ENCODE measurements at regions not wholly inside any gene's neighbourhood (a gene's known extent, or its start where the extent isn't known, plus 50 kb on each side); places are given as distances from the start of the nearest gene placed in this dataset.

DNA sequence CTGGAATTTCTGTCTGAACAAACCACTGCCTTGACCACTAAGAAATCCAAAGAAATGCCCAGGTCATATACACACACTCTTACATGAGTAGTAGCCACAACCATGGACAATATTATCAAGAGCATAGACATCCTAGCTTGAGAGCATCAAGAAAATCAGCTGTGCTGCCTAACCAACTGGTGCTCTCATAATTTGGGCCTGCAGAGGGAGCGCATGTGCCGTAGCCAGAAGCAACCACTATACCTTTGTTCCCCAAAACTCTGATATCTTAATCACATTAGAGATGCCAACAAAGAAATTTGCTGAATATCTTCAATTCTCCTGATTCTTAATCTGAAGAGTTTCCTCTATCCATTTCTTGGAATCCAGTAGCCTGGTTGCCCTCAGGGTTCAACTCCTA is 163.6 kb downstream of the ZNF674 start:
- Histone ChIP-seq H3K27ac (replicated peaks) (no peak overlapping the region), H3K4me3 (replicated peaks; ENCODE audit: insufficient read depth, low read length) (no peak overlapping the region), H3K27me3 (ENCODE audit: insufficient read depth, poor library complexity, severe bottlenecking) (no peaks in the 10 kb centered on the region)
- peak in 1 of 2 experiments; percentile 47 for DNase-seq (ENCODE audit: low read depth in 1 of 2, low spot score in 1 of 2)
- TF ChIP-seq GABPA (IDR thresholded peaks at IDR 0.05; ENCODE audit: low read depth) (no peak), SPI1 (IDR thresholded peaks at IDR 0.05; ENCODE audit: borderline replicate concordance, low read depth) (no peak), POLR2AphosphoS5 (IDR thresholded peaks at IDR 0.05; ENCODE audit: low read depth) (no peak)
- TF ChIP-seq, protein P1, sequence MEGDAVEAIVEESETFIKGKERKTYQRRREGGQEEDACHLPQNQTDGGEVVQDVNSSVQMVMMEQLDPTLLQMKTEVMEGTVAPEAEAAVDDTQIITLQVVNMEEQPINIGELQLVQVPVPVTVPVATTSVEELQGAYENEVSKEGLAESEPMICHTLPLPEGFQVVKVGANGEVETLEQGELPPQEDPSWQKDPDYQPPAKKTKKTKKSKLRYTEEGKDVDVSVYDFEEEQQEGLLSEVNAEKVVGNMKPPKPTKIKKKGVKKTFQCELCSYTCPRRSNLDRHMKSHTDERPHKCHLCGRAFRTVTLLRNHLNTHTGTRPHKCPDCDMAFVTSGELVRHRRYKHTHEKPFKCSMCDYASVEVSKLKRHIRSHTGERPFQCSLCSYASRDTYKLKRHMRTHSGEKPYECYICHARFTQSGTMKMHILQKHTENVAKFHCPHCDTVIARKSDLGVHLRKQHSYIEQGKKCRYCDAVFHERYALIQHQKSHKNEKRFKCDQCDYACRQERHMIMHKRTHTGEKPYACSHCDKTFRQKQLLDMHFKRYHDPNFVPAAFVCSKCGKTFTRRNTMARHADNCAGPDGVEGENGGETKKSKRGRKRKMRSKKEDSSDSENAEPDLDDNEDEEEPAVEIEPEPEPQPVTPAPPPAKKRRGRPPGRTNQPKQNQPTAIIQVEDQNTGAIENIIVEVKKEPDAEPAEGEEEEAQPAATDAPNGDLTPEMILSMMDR (IDR thresholded peaks at IDR 0.05; ENCODE audit: insufficient read depth, low read length), result peak; percentile 44
- TF ChIP-seq, protein P2, sequence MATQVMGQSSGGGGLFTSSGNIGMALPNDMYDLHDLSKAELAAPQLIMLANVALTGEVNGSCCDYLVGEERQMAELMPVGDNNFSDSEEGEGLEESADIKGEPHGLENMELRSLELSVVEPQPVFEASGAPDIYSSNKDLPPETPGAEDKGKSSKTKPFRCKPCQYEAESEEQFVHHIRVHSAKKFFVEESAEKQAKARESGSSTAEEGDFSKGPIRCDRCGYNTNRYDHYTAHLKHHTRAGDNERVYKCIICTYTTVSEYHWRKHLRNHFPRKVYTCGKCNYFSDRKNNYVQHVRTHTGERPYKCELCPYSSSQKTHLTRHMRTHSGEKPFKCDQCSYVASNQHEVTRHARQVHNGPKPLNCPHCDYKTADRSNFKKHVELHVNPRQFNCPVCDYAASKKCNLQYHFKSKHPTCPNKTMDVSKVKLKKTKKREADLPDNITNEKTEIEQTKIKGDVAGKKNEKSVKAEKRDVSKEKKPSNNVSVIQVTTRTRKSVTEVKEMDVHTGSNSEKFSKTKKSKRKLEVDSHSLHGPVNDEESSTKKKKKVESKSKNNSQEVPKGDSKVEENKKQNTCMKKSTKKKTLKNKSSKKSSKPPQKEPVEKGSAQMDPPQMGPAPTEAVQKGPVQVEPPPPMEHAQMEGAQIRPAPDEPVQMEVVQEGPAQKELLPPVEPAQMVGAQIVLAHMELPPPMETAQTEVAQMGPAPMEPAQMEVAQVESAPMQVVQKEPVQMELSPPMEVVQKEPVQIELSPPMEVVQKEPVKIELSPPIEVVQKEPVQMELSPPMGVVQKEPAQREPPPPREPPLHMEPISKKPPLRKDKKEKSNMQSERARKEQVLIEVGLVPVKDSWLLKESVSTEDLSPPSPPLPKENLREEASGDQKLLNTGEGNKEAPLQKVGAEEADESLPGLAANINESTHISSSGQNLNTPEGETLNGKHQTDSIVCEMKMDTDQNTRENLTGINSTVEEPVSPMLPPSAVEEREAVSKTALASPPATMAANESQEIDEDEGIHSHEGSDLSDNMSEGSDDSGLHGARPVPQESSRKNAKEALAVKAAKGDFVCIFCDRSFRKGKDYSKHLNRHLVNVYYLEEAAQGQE (IDR thresholded peaks at IDR 0.05; ENCODE audit: insufficient replicate concordance, low read depth), result no peak

DNA sequence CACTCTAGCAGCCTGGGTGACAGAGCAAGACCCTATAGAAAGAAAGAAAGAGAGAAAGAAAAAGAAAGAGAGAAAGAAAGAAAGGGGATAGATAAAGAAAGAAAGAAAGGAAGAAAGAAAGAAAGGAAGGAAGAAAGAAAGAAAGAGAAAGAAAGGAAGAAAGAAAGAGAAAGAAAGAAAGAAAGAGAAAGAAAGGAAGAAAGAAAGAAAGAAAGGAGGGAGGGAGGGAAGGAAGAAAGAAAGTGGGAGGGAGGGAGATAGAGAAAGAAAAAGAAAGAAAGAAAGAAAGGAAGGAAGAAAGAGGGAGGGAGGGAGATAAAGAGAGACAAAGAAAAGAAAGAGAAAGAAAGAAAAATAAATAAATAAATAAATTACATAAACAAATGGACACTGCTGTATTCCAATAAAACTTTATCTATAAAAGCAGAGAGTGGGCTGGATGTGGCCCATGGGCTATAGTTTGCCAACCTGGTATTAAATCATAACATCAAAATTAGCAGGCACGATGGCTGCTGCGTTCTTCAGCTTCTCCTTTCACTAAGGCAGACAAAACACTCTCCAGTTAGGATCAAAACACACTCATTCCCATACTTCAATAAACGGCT is 165.0 kb downstream of the ZNF674 start:
- Histone ChIP-seq H3K27me3 (ENCODE audit: insufficient read depth, poor library complexity, severe bottlenecking) (no peaks in the 10 kb centered on the region), H3K4me3 (replicated peaks; ENCODE audit: insufficient read depth, low read length) (no peak overlapping the region), H3K27ac (replicated peaks) (no peak overlapping the region)
- no peak for DNase-seq (ENCODE audit: low read depth in 1 of 2, low spot score in 1 of 2)
- no peak for TF ChIP-seq GABPA (IDR thresholded peaks at IDR 0.05; ENCODE audit: low read depth)
- TF ChIP-seq, protein P1 (IDR thresholded peaks at IDR 0.05; ENCODE audit: insufficient read depth, low read length), result no peak

DNA sequence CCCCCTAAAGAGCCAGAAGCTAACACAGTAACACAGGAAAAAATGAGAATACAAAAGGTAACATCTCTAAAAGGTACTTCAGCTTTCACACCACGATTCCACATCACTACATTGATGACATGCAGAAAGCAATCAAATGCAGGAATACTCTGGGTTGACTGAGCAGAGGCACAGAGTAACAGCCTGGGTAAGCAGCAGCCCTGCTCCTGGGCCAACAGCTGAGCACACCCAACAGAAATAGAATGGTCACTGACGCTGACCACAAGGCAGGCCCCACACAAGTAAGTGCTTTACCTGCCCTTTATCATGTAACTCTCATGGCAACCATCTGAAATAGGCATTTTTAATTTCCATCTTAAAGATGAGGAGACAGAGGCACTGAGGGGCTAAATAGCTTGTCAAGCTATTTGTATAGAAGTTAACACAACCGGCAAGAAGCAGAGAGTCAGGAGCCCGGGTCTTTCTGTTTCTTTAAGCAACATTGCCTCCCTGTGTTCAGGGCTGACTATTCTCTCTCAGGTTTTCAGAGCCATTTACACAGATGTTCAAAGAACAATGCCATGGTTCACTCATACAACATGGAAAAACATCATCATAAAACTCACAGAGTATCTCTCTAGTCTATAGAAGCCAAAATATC is 168.9 kb downstream of the ZNF674 start:
- Histone ChIP-seq H3K27ac (replicated peaks) (no peak overlapping the region), H3K27me3 (ENCODE audit: insufficient read depth, poor library complexity, severe bottlenecking) (no peaks in the 10 kb centered on the region), H3K4me3 (replicated peaks; ENCODE audit: insufficient read depth, low read length) (no peak overlapping the region)
- TF ChIP-seq, protein P1 (IDR thresholded peaks at IDR 0.05; ENCODE audit: insufficient read depth, low read length), result no peak
- no peak for TF ChIP-seq SPI1 (IDR thresholded peaks at IDR 0.05; ENCODE audit: borderline replicate concordance, low read depth)
- TF ChIP-seq, protein P2 (IDR thresholded peaks at IDR 0.05; ENCODE audit: insufficient replicate concordance, low read depth), result no peak
- no peak for TF ChIP-seq POLR2AphosphoS5 (IDR thresholded peaks at IDR 0.05; ENCODE audit: low read depth)
- TF ChIP-seq GABPA (IDR thresholded peaks at IDR 0.05; ENCODE audit: low read depth), result no peak
- DNase-seq (ENCODE audit: low read depth in 1 of 2, low spot score in 1 of 2), result peak in 1 of 2 experiments; percentile 39
